ENCODE measurements at regions not wholly inside any gene's neighbourhood (a gene's known extent, or its start where the extent isn't known, plus 50 kb on each side); places are given as distances from the start of the nearest gene placed in this dataset.

- TF ChIP-seq, protein P1, sequence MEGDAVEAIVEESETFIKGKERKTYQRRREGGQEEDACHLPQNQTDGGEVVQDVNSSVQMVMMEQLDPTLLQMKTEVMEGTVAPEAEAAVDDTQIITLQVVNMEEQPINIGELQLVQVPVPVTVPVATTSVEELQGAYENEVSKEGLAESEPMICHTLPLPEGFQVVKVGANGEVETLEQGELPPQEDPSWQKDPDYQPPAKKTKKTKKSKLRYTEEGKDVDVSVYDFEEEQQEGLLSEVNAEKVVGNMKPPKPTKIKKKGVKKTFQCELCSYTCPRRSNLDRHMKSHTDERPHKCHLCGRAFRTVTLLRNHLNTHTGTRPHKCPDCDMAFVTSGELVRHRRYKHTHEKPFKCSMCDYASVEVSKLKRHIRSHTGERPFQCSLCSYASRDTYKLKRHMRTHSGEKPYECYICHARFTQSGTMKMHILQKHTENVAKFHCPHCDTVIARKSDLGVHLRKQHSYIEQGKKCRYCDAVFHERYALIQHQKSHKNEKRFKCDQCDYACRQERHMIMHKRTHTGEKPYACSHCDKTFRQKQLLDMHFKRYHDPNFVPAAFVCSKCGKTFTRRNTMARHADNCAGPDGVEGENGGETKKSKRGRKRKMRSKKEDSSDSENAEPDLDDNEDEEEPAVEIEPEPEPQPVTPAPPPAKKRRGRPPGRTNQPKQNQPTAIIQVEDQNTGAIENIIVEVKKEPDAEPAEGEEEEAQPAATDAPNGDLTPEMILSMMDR (IDR thresholded peaks at IDR 0.05): no peak
- TF ChIP-seq POLR2A (IDR thresholded peaks at IDR 0.05): no peak
These were observed 614.8 kb downstream of the DIPK2A start for GRCh38 chr3:144586382-144586781.
